ENCODE measurements at regions not wholly inside any gene's neighbourhood (a gene's known extent, or its start where the extent isn't known, plus 50 kb on each side); places are given as distances from the start of the nearest gene placed in this dataset.

- ChIA-PET POLR2A (no interaction called here), CTCF (ENCODE audit: low intra/inter-chr PET ratio, low total read pairs) (no interaction called here)
- TF ChIP-seq ZNF382 (CRISPR knock-in tag; IDR thresholded peaks at IDR 0.05; ENCODE audit: borderline replicate concordance), result no peak
- TF ChIP-seq KDM3A (CRISPR knock-in tag; IDR thresholded peaks at IDR 0.05; ENCODE audit: low read depth), result no peak
- TF ChIP-seq AKNA (CRISPR knock-in tag; IDR thresholded peaks at IDR 0.05; ENCODE audit: borderline replicate concordance), result no peak
- TF ChIP-seq ZNF556 (CRISPR knock-in tag; IDR thresholded peaks at IDR 0.05; ENCODE audit: borderline replicate concordance), result no peak
- no peak for TF ChIP-seq ZFP1 (CRISPR knock-in tag; IDR thresholded peaks at IDR 0.05)
- no peak for TF ChIP-seq THAP9 (CRISPR knock-in tag; IDR thresholded peaks at IDR 0.05; ENCODE audit: borderline replicate concordance)
- TF ChIP-seq ZFYVE20 (CRISPR knock-in tag; IDR thresholded peaks at IDR 0.05; ENCODE audit: borderline replicate concordance, low read depth), result no peak
- TF ChIP-seq ZNF230 (CRISPR knock-in tag; IDR thresholded peaks at IDR 0.05), result no peak
- no peak for TF ChIP-seq ZSCAN29 (CRISPR knock-in tag; conservative IDR thresholded peaks at IDR 0.05)
- TF ChIP-seq ZNF674 (CRISPR knock-in tag; IDR thresholded peaks at IDR 0.05; ENCODE audit: low read depth), result no peak
- no peak for TF ChIP-seq ATF7 (IDR thresholded peaks at IDR 0.05)
- TF ChIP-seq ATF7 (CRISPR knock-in tag; IDR thresholded peaks at IDR 0.05), result no peak
- no peak for TF ChIP-seq NCOA5 (CRISPR knock-in tag; IDR thresholded peaks at IDR 0.05)
- TF ChIP-seq SNRNP70 (IDR thresholded peaks at IDR 0.05; ENCODE audit: low read depth, low read length), result no peak
- TF ChIP-seq NFE2 (CRISPR knock-in tag; IDR thresholded peaks at IDR 0.05), result no peak
- TF ChIP-seq DMAP1 (CRISPR knock-in tag; IDR thresholded peaks at IDR 0.05), result no peak
- in situ Hi-C loops (cut with HindIII; ENCODE audit: extremely low pct_ligation_motif_present, low pct_unique_long_range_greater_than_20kb) (loop anchor here (25.0 kb wide), 1 partner anchor 789 kb away; no protein-coding TSS in a partner anchor), intact Hi-C loops (cut with micrococcal nuclease; ENCODE audit: unreplicated experiment) (no loop called here)
- Histone ChIP-seq H3K36me3 (replicated peaks in 1 of 2; ENCODE audit: control insufficient read depth in 1 of 2, insufficient read depth in 2 of 2, low read length in 2 of 2) (no peaks in the 10 kb centered on the region), H3K9me3 (ENCODE audit: low read length) (no peaks in the 10 kb centered on the region), H4K20me1 (ENCODE audit: insufficient read depth, low read length) (no peaks in the 10 kb centered on the region), H3K9ac (ENCODE audit: insufficient read depth, low read depth, low read length) (no peak overlapping the region), H3K27me3 (ENCODE audit: control insufficient read depth in 1 of 2, insufficient read depth in 2 of 2, low read length in 2 of 2) (peaks cover 0 to 3% of the 10 kb centered on the region in 2 experiments; a peak in 1 of 5 replicates), H3K27ac (ENCODE audit: extremely low read length, insufficient read depth, low read length) (no peak overlapping the region), H2AFZ (ENCODE audit: low read length) (no peak overlapping the region), H3K4me2 (ENCODE audit: low read depth, low read length) (no peak overlapping the region), H3K79me2 (ENCODE audit: insufficient read depth, low read length) (no peaks in the 10 kb centered on the region), H3K4me1 (ENCODE audit: insufficient read depth, low read length) (no peaks in the 10 kb centered on the region), H3K4me3 (replicated peaks in 1 of 3; ENCODE audit: insufficient read depth in 1 of 3, low read depth in 2 of 3, low read length in 3 of 3) (no peak overlapping the region)
- BruUV-seq (replicated peaks), result no TSS peak
- no peak for FAIRE-seq
- no peak for ATAC-seq
- no peak for DNase-seq (ENCODE audit: low spot score)
- WGBS (ENCODE audit: low lambda C conversion rate), result 11% methylated on average over 6 of the region's 6 CpGs
Measured at GRCh38 chr12:13373131-13373530, 176.6 kb downstream of the EMP1 start.

Data from HepG2 (cell line).